HG03139 (cell line): ENCODE measurements at regions not wholly inside any gene's neighbourhood (a gene's known extent, or its start where the extent isn't known, plus 50 kb on each side); places are given as distances from the start of the nearest gene placed in this dataset.
A peak's percentile ranks its signal among the peaks of the same experiment; 100 is the strongest.
"Not testable (repeated sequence)": the region's sequence is repeated elsewhere in the genome, so short reads cannot be mapped to it uniquely, and the experiment has no call there.

ENCODE experiments used
- ATAC-seq: cut with Tn5 transposase; IDR thresholded peaks from one replicate; pipeline ENCODE4 v1.9.1; 2021; ENCODE audit not compliant: unreplicated experiment

DNA sequence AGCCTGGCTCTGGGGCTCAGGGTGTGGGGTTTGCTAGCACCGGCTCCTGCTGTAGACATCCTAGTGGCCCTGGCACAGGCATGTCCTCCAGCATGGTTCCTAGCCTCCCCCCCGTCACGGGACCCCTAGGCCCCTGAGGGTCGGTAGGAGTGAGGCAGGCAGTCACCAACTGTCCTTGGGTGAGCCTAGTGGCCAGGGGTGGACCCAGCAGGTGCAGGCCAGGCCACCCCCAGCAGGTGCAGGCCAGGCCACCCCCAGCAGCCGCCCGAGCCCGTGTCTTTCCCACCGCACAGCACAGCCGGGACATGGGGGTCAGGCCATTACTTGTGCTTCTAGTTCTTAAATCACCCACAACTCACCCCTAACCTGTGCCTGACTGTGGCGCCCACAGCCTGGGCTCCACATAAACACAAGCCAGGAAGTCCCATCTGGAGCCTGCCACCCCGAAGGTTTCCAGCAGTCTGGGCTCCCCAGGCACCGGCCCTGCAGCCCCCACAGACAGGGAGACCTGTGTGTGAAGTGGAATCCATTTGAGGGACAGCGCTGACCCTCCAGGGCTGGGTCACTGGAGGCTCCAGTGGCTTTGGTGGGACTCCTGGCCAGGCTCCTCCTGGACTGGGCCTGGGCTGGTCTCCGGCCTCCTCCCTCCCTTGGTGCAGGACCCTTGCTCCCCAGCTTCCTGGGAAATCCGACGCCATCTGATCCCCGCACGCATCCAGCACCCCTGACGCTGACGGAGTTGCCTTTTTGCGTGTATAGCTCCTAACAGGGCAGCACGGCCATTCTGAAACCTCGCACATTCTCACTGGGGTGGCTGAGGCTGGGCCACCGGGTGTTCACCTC is 114.1 kb upstream of the LPCAT1 start:
- ATAC-seq: no peak

DNA sequence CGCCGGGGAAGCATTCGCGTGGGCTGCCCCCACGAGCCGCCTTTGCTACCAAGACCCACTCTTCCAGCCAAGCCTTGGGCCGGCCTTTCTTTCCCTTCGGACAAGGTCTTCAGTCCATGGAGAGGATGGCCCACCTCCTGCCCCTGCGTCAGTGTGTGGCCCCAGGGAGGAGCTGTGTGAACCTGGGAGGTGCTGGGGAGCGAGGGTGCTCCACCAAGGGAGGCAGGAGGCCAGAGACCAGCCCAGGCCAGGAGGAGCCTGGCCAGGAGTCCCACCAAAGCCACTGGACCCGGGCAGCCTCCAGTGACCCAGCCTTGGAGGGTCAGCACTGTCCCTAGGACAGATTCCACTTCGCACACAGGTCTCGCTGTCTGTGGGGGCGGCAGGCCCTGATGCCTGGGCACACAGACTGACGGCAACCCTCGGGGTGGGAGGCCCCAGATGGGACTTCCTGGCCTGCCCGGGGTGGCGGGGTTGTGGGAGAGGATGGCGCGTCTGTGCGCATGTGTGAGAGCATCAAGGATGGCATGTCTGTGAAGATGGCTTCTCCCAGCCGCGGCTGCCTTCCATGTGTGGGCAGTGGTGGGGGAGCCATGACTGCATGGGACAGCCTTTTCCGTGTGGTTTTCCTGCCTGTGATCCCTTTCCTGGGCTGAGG is 113.3 kb upstream of the LPCAT1 start:
- no peak for ATAC-seq

DNA sequence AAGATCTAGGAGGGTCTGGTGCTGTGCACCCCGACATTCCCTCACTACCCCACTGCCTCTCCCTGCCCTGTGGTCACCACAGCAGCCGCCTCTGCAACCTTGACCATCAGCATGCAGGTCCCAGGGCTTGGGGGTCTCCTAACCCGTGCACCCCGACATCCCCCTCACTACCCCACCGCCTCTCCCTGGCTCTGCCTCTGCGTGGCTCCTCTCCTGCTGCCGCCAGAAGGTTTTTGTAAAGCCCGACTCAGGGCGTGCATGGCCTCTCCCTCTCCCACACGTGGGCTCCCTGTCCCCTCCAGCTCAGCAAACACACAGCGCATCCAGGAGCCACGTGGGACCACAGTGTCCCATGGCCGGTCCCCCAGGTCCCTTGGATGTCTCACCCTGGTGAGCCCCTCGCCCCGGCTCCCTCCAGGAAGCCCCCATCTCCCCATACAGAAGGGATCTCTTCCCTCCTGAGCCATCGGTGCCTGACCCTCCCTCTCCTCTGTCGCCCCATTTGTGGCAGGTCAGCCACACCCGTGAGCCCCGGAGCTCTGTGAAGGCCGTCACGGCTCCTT is 112.5 kb upstream of the LPCAT1 start:
- ATAC-seq: not testable (repeated sequence)

DNA sequence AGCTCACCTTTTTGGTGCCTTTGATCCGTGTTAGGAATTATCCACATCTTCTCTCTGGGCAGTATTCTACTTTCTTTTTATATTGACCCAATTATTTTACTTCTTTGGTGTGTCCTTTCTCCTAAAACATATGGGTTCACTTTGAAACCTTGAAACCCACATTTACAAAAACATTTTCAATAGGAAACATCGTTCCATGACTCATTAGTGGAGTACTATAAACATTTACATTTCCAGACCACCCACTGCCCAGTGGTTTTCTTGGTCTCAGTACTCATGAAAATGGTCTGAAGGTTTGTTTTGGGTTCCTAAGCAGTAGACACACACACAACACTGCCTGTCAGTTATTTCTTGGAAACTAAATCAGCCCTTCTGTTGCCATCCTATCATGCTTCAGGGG is 111.7 kb upstream of the LPCAT1 start:
- ATAC-seq: not testable (repeated sequence)

DNA sequence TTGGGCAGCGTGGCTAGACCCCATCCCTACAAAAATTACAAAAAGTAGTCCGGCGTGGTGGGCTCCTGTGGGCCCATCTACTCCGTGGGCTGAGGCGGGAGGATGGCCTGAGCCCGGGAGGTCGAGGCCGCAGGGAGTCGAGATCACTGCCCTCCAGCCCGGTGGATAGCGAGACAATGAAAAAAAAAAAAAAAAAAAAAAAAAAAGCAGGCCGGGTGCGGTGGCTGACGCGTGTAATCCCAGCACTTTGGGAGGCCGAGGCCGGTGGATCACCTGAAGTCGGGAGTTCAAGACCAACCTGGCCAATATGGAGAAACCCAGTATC is 110.5 kb upstream of the LPCAT1 start:
- ATAC-seq: no peak

DNA sequence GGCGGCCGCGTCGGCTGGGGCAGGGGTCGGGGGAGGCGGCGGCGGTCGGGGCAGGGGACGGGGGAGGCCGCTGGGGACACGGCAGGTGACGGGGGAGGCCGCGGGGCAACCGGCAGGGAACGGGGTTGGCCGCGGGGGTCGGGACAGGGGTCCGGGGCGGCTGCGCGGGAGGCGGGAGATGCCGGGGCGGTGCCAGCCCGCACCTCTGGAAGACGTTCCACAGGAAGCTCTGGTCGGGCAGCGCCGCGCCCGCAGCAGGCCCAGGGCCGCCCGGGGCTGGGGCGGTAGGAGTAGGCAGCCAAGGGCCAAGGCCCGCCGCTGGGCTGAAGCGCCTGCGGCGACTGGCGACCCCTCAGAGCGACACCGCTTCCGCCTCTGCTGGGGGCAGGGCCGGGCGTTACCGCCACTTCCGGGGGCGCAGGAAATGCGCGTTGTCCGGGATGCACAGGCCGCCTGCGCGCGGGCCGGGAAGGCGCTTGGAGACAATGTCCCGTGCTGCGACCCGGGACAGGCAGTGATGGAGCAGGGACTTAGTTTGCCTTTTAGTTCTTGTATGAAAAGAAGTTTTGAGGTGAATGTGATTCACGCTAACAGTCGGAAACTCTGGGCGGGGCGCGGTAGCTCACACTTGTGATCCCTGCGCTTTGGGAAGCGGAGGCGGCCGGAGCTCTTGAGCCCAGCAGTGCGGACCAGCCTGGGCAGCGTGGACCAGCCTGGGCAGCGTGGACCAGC is 110.0 kb upstream of the LPCAT1 start:
- peak; percentile 92 for ATAC-seq

DNA sequence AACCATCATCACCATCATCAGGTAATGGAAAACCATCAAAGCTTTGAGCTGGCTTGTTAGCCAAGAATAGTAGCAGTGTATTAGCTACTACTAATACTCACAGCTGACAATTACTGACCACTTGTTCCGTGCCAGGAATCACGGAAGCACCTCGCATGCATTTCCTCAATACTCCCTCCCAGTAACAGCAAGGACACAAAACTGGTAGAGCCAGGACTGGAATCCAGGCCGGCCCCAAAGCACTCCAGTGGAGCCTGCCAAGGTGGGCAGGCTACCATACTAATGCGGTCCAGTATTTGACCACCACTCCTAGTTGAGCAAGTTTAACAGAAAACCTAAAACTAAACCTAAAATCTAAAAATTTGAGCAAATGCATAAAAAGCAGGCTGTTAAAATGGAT is 107.2 kb upstream of the LPCAT1 start:
- not testable (repeated sequence) for ATAC-seq

DNA sequence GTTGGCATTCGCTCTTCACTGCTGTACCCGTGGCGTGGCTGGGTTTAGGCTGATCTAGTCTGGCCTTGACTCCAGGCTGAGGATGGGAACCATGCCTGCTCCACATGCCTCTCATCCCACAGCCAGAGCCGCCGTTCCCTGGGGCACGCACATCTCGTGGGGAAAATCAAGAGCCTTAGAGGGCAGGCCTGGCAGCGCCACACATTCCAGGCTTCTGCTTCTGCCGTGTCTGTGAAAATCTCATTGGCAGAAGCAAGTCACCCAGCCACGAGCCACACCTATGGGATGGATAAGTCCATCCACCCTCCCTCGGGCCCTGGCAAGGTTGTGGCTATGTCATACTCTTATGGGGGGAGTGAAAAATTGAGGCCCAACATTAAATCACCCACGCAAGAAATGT is 102.6 kb upstream of the LPCAT1 start:
- not testable (repeated sequence) for ATAC-seq

DNA sequence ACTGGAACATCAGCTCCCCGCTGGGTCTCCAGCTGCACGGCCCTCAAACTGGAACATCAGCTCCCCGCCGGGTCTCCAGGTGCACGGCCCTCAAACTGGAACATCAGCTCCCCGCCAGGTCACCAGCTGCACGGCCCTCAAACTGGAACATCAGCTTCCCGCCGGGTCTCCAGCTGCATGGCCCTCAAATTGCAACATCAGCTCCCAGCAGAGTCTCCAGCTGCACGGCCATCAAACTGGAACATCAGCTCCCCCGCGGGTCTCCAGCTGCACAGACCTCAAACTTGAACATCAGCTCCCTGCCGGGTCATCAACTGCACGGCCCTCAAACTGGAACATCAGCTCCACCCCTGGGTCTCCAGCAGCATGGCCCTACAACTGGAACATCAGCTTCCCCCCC is 95.8 kb upstream of the LPCAT1 start:
- not testable (repeated sequence) for ATAC-seq

DNA sequence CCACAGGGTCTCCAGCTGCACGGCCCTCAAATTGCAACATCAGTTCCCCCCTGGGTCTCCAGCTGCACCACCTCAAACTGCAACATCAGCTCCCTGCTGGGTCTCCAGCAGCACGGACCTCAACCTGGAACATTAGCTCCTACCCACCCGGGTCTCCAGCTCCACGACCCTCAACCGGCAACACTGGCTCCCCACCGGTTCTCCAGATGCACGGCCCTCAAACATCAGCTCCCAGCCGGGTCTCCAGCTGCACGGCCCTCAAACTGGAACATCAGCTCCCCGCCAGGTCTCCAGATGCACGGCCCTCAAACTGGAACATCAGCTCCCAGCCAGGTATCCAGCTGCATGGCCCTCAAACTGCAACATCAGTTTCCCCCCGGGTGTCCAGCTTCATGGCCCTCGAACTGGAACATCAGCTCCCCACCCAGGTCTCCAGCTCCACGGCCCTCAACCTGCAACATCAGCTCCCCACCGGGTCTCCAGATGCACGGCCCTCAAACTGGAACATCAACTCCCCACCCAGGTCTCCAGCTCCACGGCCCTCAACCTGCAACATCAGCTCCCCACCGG is 94.6 kb upstream of the LPCAT1 start:
- ATAC-seq: not testable (repeated sequence)

DNA sequence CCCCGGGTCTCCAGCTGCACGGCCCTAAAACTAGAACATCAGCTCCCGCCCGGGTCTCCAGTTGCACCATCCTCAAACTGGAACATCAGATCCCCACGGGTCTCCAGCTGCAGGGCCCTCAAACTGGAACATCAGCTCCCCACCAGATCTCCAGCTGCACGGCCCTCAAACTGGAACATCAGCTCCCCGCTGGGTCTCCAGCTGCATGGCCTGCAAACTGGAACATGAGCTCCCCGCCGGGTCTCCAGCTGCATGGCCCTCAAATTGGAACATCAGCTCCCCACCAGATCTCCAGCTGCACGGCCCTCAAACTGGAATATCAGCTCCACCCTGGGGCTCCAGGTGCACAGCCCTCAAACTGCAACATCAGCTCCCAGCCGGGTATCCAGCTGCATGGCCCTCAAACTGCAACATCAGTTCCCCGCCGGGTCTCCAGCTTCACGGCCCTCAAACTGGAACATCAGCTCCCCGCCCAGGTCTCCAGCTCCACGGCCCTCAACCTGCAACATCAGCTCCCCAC is 93.5 kb upstream of the LPCAT1 start:
- ATAC-seq: not testable (repeated sequence)

DNA sequence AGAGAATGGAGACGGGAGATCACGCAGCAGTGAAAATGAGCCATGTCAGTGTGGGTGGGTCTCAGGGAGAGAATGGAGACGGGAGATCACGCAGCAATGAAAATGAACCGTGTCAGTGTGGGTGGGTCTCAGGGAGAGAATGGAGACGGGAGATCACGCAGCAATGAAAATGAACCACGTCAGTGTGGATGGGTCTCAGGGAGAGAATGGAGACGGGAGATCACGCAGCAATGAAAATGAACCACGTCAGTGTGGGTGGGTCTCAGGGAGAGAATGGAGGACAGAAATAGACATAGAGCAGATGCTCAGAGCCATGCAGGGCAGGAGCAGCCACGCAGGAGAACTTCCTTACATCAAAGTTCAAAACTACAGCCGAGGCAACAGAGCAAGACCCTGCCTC is 89.8 kb upstream of the LPCAT1 start:
- ATAC-seq: not testable (repeated sequence)

DNA sequence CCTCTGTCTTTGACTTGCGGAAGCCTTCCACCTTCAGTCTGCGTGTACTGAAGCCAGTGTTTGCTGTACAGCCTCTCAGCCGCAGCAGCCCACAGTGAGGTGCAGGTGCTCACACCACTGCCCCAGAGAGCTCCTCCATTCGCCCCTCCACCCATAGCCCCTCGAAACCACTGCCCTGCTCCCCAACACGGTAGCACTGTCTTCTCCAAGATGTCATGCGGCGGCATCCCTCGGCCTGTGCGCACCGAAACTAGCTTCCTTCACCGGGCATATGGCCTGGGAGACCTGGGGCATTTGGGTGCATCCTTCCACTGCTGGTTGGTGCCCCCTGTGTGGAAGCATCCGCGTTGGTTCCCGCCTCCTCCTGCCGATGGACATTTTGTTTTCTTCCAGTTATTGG is 86.8 kb upstream of the LPCAT1 start:
- ATAC-seq: not testable (repeated sequence)

DNA sequence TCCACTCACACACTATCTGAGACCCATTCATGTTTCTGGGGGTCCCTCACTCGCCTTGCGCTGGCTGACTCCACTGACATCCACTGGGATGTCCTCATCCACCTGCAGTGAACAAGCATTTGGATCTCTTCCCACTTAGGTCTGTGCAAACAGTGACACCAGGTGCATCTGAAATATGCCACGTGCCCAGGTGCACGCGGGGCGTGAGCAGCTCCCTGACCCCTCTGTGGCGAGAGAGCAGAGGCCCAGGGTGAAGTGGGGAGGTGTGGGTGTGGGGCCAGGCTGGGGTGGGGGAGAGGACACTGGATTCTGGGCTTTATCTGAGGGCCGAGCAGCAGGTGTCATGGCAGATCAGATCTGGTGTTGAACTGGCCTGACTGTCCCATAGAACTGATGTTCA is 85.4 kb upstream of the LPCAT1 start:
- not testable (repeated sequence) for ATAC-seq

DNA sequence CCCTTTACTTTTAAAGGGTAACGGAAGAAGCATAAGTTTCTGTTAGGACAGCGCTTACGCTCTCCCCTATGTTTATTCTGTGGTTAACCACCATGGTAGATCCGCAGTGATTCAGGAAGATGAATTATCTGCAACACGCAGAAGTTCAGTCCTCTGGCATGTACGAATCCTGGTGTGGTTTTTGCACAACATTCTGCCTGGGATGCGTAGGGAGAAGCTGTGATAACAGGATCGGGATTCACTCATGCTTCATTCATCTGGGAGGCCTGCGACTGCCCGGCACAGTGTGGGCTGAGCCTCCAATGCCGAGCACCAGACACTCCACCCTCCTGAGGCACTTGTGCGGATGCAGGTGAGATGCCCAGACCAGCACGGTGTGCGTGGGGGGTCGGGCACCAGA is 84.6 kb upstream of the LPCAT1 start:
- not testable (repeated sequence) for ATAC-seq

DNA sequence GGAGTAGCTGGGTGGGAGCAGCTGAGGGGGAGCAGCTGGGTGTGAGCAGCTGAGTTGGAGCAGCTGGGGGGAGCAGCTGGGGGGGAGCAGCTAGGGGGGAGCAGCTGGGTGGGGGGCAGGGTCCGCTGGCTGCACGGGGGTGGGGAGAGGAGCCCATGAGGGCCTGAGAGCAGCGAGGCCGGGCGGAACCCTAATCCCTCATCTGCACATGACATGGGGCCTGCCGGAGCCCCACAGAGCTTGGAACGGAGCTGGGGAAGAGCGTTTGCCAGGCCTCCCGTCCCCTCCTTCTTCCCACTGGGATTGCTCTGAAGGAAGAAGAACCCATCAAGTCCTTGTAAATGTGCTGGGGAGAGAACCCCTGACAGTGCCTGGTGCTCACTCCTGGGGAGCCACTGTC is 83.2 kb upstream of the LPCAT1 start:
- not testable (repeated sequence) for ATAC-seq

DNA sequence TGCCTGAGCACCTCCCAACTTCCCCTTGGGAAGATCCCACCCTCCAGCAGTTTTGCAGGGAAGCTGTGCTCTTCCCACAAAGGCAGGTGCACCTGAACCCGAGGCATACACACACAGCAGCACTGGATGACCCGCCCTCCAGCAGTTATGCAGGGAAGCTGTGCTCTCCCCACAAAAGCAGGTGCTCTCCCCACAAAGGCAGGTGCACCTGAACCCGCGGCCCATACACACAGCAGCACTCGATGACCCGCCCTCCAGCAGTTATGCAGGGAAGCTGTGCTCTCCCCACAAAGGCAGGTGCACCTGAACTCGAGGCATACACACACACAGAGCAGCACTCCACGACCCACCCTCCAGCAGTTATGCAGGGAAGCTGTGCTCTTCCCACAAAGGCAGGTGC is 80.2 kb upstream of the LPCAT1 start:
- ATAC-seq: not testable (repeated sequence)

DNA sequence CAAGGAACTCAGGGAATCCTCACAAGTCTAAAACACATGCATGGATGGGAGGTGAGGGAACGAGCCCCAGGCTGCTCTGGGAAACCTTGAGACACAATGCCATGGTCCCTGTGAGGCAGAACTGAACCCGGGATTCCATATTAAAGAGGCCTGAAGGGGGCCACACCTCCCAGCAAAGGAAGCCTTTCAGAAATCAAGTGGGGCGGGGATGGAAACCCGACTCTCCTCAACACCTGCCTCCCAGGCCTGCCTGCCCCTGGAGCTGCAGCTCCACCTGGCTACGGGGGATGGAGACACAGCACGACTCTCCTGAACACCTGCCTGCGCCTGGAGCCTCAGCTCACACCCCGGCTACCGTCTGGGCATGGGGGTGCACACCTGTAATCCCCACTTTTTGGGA is 77.8 kb upstream of the LPCAT1 start:
- ATAC-seq: not testable (repeated sequence)

DNA sequence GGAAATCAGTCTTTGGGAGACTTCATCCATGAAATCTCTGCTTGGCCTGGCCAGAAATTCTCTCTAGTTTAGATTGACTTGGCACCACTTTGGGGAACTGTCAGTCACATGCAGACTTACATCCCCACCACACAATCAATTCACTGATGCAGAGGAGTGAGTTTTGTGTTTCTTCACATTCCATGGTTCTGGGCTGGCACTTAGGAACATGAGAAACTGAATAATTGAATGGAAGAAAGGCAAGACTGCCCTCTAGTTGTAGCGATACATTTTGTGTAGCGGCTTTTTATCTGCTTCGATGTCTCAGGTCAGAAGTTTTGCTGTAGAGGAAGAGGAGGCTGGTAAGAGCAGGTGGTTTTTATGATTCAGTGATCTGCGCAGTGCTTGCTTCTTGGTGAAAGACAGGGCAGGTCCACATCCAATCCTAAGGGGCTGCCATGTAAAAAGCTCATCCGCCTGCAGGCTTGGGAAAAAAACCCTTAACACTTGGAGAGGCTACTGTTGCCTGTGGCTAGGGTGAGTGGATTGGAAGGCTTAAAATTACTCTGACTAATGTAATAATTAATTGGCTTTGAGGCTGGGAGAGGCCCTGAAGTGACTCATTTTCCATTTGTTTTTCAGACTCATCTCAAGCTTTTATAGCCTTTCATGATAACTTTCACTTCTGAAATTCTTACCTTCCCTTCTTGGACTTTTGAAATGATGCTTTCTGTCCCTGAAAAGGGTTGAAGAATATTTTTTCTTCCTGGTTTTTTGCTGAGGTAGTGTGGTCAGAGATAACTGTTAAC is 75.4 kb upstream of the LPCAT1 start:
- not testable (repeated sequence) for ATAC-seq

DNA sequence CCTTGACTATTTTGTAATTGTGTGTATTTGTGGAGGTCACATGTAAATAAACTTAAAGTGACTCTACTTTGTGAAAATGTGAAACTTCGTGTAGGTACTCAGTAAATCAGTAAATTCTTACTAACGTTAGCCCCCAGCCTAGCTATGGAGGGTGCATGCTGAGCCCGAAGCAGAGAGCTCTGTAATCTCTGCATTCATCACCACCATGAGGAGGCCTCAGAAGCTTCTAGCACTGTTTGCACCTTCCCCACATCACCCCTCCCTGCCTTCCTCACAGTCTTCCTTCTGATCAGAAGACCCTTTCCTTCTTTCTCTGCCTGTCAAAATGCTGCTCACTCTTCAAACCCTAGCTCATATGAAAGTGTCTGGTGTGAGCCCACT is 73.3 kb upstream of the LPCAT1 start:
- not testable (repeated sequence) for ATAC-seq
